ENCODE measurements at regions not wholly inside any gene's neighbourhood (a gene's known extent, or its start where the extent isn't known, plus 50 kb on each side); places are given as distances from the start of the nearest gene placed in this dataset.

DNA sequence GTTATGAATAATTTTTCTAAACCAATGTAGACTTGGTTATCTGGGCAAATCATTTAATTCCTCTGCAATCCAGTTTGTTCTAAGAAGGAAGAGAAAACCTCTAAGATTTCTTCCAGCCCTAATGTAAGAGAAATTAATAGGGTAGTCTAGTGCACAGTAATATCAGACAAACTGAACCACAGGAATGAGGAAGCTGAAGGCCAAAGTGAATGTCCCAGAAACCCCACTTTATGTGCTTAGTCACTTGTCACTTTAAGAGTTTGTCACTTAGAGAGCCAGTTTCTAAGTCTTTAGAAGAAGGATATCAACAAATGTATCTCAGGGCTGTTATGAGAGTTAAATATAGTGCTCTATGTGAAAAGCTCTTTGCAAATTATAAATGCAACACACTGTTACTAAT lies 750.6 kb downstream of the DIAPH3 start:
- TF ChIP-seq ZNF274 (IDR thresholded peaks at IDR 0.05; ENCODE audit: low read depth, low read length), result no peak
- no peak for TF ChIP-seq YY1 (IDR thresholded peaks at IDR 0.05; ENCODE audit: insufficient read depth, insufficient read length)

Data from NT2/D1 (cell line).